Right lobe of liver (tissue), 6 donors: ENCODE measurements at regions not wholly inside any gene's neighbourhood (a gene's known extent, or its start where the extent isn't known, plus 50 kb on each side); places are given as distances from the start of the nearest gene placed in this dataset.
A peak's percentile ranks its signal among the peaks of the same experiment; 100 is the strongest.

Experiments
- ATAC-seq, 4 donors: fragments of 200-7000 bp; cut with Tn5 transposase; one replicate each; pipeline ENCODE4 v1.9.1; 2020; ENCODE audit warnings: mild to moderate bottlenecking in 4 of 4, moderate library complexity in 4 of 4
- DNase-seq, 3 donors: peaks; one replicate each; pipeline ENCODE4 v3.0.0-alpha.2; 2020
- H3K27ac ChIP-seq, 3 donors: fragments of 200-600 bp; one replicate each; pipeline ENCODE4 v1.8.0; 2022
- H3K27me3 ChIP-seq, 2 donors: fragments of 200-600 bp; one replicate each; pipeline ENCODE4 v1.8.0; 2022
- H3K36me3 ChIP-seq, 4 donors: fragments of 200-600 bp; sonication (generic) in 1 of 4; one replicate each; pipeline versions ENCODE4 v1.5.1 to v1.8.0; 2017 to 2022; ENCODE audit warnings: control low read depth in 1 of 4
- H3K4me1 ChIP-seq, 4 donors: fragments of 200-600 bp; sonication (generic) in 1 of 4; one replicate each; pipeline versions ENCODE4 v1.5.1 to v1.8.0; 2017 to 2022; ENCODE audit warnings: control low read depth in 1 of 4
- H3K4me3 ChIP-seq, 3 donors: fragments of 200-600 bp; one replicate each; pipeline ENCODE4 v1.8.0; 2022
- H3K9me3 ChIP-seq, 4 donors: fragments of 200-600 bp; sonication (generic) in 1 of 4; one replicate each; pipeline versions ENCODE4 v1.5.1 to v1.8.0; 2017 to 2022; ENCODE audit warnings: control low read depth in 1 of 4
- CTCF ChIP-seq, 4 donors: fragments of 200-600 bp in 3 of 4; fragments of 450-650 bp in 1 of 4; IDR thresholded peaks; one replicate each; pipeline versions ENCODE4 v1.5.1 to v1.8.0; 2016 to 2022; ENCODE audit warnings: antibody characterized with exemption in 4 of 4, mild to moderate bottlenecking in 2 of 4
- POLR2A ChIP-seq: fragments of 450-650 bp; IDR thresholded peaks from one replicate; pipeline ENCODE4 v1.6.1; 2017; ENCODE audit warnings: antibody characterized with exemption, mild to moderate bottlenecking
- WGBS: methylation state at CpG from one replicate; pipeline ENCODE4 v1.1.6; 2018; ENCODE audit warnings: low coverage, low lambda C conversion rate; ENCODE audit not compliant: insufficient coverage; ENCODE audit errors: missing lambda C conversion rate; 5-methylcytosine and 5-hydroxymethylcytosine counted together
- intact Hi-C, 2 donors: fragments of 100-400 bp; cut with DNase I; formaldehyde crosslinking; loops; one replicate each; pipeline versions ENCODE4 v1.11.2 to v1.14.1; 2022
- donor health status: DM: no; HTN: yes; CAD: no.
- donor health status: DM: no; HTN: no; CAD: no.
- donor health status: DM: no; HTN: no; CAD: no.
- donor health status: DM: no; HTN: yes; CAD: no.
- donor health status: DM: no; HTN: yes; CAD: no.

- 90% methylated on average over 2 of the region's 5 CpGs for WGBS
- H3K36me3 ChIP-seq = no peaks in the 10 kb centered on the region
- intact Hi-C loops = no loop called here
- no peaks in the 10 kb centered on the region for H3K9me3 ChIP-seq
- H3K27me3 ChIP-seq = no peaks in the 10 kb centered on the region
- H3K27ac ChIP-seq = no peak overlapping the region
- H3K4me3 ChIP-seq = no peak overlapping the region
- no peak for DNase-seq
- TF ChIP-seq CTCF (IDR thresholded peaks at IDR 0.05) (no peak), POLR2A (no peak)
- peaks cover 0 to 8% (median 2%) of the 10 kb centered on the region in 4 donors for H3K4me1 ChIP-seq
- ATAC-seq = no peak
Measured at GRCh38 chr12:75913502-75914351, 117.8 kb downstream of the PHLDA1 start.

- peaks cover 0 to 10% (median 4%) of the 10 kb centered on the region in 4 donors for H3K4me1 ChIP-seq
- H3K27ac ChIP-seq = peak overlapping the region in 1 of 3 donors; percentile 3
- DNase-seq (no peak), ATAC-seq (no peak)
- TF ChIP-seq CTCF (IDR thresholded peaks at IDR 0.05) (no peak), POLR2A (no peak)
- no peaks in the 10 kb centered on the region for H3K9me3 ChIP-seq
- intact Hi-C loops = no loop called here
- H3K27me3 ChIP-seq = no peaks in the 10 kb centered on the region
- no peak overlapping the region for H3K4me3 ChIP-seq
- 67% methylated on average over 6 of the region's 7 CpGs for WGBS
- H3K36me3 ChIP-seq = no peaks in the 10 kb centered on the region
Measured at GRCh38 chr12:75909714-75910656, 121.6 kb downstream of the PHLDA1 start.

GRCh38 chr12:75908961-75909605 lies 122.5 kb downstream of the PHLDA1 start:
- H3K27me3 ChIP-seq = no peaks in the 10 kb centered on the region
- intact Hi-C loops = no loop called here
- ATAC-seq (peak; percentile 87 to 96 (median 95)), DNase-seq (peak; percentile 59 to 88 (median 75))
- H3K9me3 ChIP-seq = no peaks in the 10 kb centered on the region
- TF ChIP-seq CTCF (IDR thresholded peaks at IDR 0.05) = no peak
- TF ChIP-seq POLR2A = no peak
- peaks cover 0 to 10% (median 4%) of the 10 kb centered on the region in 4 donors for H3K4me1 ChIP-seq
- no peaks in the 10 kb centered on the region for H3K36me3 ChIP-seq
- peak overlapping the region in 1 of 3 donors; percentile 3 for H3K27ac ChIP-seq
- 0% methylated on average over 1 of the region's 2 CpGs for WGBS
- no peak overlapping the region for H3K4me3 ChIP-seq

GRCh38 chr12:75905922-75906321 lies 125.7 kb downstream of the PHLDA1 start:
- WGBS = 83% methylated on average over 2 of the region's 2 CpGs
- H3K27ac ChIP-seq = no peak overlapping the region
- peaks cover 0 to 10% (median 4%) of the 10 kb centered on the region in 4 donors for H3K4me1 ChIP-seq
- H3K27me3 ChIP-seq = no peaks in the 10 kb centered on the region
- no peaks in the 10 kb centered on the region for H3K9me3 ChIP-seq
- TF ChIP-seq POLR2A = no peak
- no peak for TF ChIP-seq CTCF (IDR thresholded peaks at IDR 0.05)
- intact Hi-C loops = no loop called here
- no peak overlapping the region for H3K4me3 ChIP-seq
- no peak for ATAC-seq
- no peak for DNase-seq
- H3K36me3 ChIP-seq = no peaks in the 10 kb centered on the region
